HL-60 (cell line): ENCODE measurements at regions not wholly inside any gene's neighbourhood (a gene's known extent, or its start where the extent isn't known, plus 50 kb on each side); places are given as distances from the start of the nearest gene placed in this dataset.

Experiments used
- CTCF ChIP-seq: IDR thresholded peaks from one replicate; pipeline ENCODE4 v1.5.1; 2011; ENCODE audit warnings: low read length, control low read depth, inconsistent platforms; ENCODE audit not compliant: insufficient read depth
- GABPA ChIP-seq: IDR thresholded peaks from 2 replicates; pipeline ENCODE4 v1.6.1; 2012; ENCODE audit warnings: low read depth
- POLR2AphosphoS5 ChIP-seq: IDR thresholded peaks from 2 replicates; pipeline ENCODE4 v1.6.1; 2012; ENCODE audit warnings: low read depth
- SPI1 ChIP-seq: IDR thresholded peaks from 2 replicates; pipeline ENCODE4 v1.6.1; 2012; ENCODE audit warnings: low read depth, mild to moderate bottlenecking, borderline replicate concordance
- TF ChIP-seq, protein P1 (sequence below): IDR thresholded peaks from 2 replicates; pipeline ENCODE4 v1.6.1; 2012; ENCODE audit warnings: low read depth; ENCODE audit not compliant: insufficient replicate concordance

- no peak for TF ChIP-seq CTCF
- no peak for TF ChIP-seq POLR2AphosphoS5
- TF ChIP-seq, protein P1, sequence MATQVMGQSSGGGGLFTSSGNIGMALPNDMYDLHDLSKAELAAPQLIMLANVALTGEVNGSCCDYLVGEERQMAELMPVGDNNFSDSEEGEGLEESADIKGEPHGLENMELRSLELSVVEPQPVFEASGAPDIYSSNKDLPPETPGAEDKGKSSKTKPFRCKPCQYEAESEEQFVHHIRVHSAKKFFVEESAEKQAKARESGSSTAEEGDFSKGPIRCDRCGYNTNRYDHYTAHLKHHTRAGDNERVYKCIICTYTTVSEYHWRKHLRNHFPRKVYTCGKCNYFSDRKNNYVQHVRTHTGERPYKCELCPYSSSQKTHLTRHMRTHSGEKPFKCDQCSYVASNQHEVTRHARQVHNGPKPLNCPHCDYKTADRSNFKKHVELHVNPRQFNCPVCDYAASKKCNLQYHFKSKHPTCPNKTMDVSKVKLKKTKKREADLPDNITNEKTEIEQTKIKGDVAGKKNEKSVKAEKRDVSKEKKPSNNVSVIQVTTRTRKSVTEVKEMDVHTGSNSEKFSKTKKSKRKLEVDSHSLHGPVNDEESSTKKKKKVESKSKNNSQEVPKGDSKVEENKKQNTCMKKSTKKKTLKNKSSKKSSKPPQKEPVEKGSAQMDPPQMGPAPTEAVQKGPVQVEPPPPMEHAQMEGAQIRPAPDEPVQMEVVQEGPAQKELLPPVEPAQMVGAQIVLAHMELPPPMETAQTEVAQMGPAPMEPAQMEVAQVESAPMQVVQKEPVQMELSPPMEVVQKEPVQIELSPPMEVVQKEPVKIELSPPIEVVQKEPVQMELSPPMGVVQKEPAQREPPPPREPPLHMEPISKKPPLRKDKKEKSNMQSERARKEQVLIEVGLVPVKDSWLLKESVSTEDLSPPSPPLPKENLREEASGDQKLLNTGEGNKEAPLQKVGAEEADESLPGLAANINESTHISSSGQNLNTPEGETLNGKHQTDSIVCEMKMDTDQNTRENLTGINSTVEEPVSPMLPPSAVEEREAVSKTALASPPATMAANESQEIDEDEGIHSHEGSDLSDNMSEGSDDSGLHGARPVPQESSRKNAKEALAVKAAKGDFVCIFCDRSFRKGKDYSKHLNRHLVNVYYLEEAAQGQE = no peak
- no peak for TF ChIP-seq GABPA
- TF ChIP-seq SPI1 = no peak
These were observed 56.3 kb upstream of the FBXO28 start for GRCh38 chr1:224057461-224058199.
